ENCODE measurements at regions not wholly inside any gene's neighbourhood (a gene's known extent, or its start where the extent isn't known, plus 50 kb on each side); places are given as distances from the start of the nearest gene placed in this dataset.

GRCh38 chr18:56067969-56068671 lies 480.1 kb upstream of the TCF4 start:
- TF ChIP-seq CTCF (IDR thresholded peaks at IDR 0.05) = no peak
- Histone ChIP-seq H3K27ac (no peak overlapping the region), H3K4me1 (no peaks in the 10 kb centered on the region), H3K9me3 (no peaks in the 10 kb centered on the region), H3K27me3 (ENCODE audit: insufficient read depth in 3 of 3, low read length in 2 of 3) (peaks cover 0 to 2% (median 0%) of the 10 kb centered on the region in 3 donors), H3K4me3 (no peak overlapping the region), H3K36me3 (ENCODE audit: insufficient read depth in 1 of 2, low read depth in 1 of 2) (no peaks in the 10 kb centered on the region)
- ATAC-seq = no peak
- 18 to 23% (median 20%) methylated on average over 2 of the region's 2 CpGs for WGBS, 3 donors
- intact Hi-C loops (cut with DNase I) = no loop called here
- no peak for DNase-seq

GRCh38 chr18:56067214-56067894 lies 479.4 kb upstream of the TCF4 start:
- Histone ChIP-seq H3K4me3 (no peak overlapping the region), H3K9me3 (no peaks in the 10 kb centered on the region), H3K36me3 (ENCODE audit: insufficient read depth in 1 of 2, low read depth in 1 of 2) (no peaks in the 10 kb centered on the region), H3K27me3 (ENCODE audit: insufficient read depth in 3 of 3, low read length in 2 of 3) (peaks cover 0 to 2% (median 0%) of the 10 kb centered on the region in 3 donors), H3K4me1 (no peaks in the 10 kb centered on the region), H3K27ac (no peak overlapping the region)
- 22 to 25% (median 23%) methylated on average over 7 of the region's 7 CpGs for WGBS, 3 donors
- TF ChIP-seq CTCF (IDR thresholded peaks at IDR 0.05) = no peak
- ATAC-seq = no peak
- no peak for DNase-seq
- intact Hi-C loops (cut with DNase I) = no loop called here

GRCh38 chr18:56066524-56067213 lies 478.7 kb upstream of the TCF4 start:
- H3K9me3 ChIP-seq = no peaks in the 10 kb centered on the region
- no peaks in the 10 kb centered on the region for H3K4me1 ChIP-seq
- no peak for ATAC-seq
- TF ChIP-seq CTCF (IDR thresholded peaks at IDR 0.05) = no peak
- no peaks in the 10 kb centered on the region for H3K36me3 ChIP-seq (ENCODE audit: insufficient read depth in 1 of 2, low read depth in 1 of 2)
- no peak overlapping the region for H3K4me3 ChIP-seq
- intact Hi-C loops (cut with DNase I) = no loop called here
- no peak overlapping the region for H3K27ac ChIP-seq
- peaks cover 0 to 2% (median 0%) of the 10 kb centered on the region in 3 donors for H3K27me3 ChIP-seq (ENCODE audit: insufficient read depth in 3 of 3, low read length in 2 of 3)
- 12 to 23% (median 18%) methylated on average over 2 of the region's 2 CpGs for WGBS, 3 donors
- DNase-seq = no peak

GRCh38 chr18:56065086-56065485 lies 477.1 kb upstream of the TCF4 start:
- DNase-seq = no peak
- Histone ChIP-seq H3K9me3 (no peaks in the 10 kb centered on the region), H3K27me3 (ENCODE audit: insufficient read depth in 3 of 3, low read length in 2 of 3) (peaks cover 0 to 2% (median 0%) of the 10 kb centered on the region in 3 donors), H3K4me3 (no peak overlapping the region), H3K36me3 (ENCODE audit: insufficient read depth in 1 of 2, low read depth in 1 of 2) (no peaks in the 10 kb centered on the region), H3K27ac (no peak overlapping the region), H3K4me1 (no peaks in the 10 kb centered on the region)
- TF ChIP-seq CTCF (IDR thresholded peaks at IDR 0.05) = no peak
- intact Hi-C loops (cut with DNase I) = no loop called here
- 63 to 74% (median 71%) methylated on average over 3 of the region's 3 CpGs for WGBS, 3 donors
- ATAC-seq = no peak

Data from psoas muscle (tissue), 7 donors.